WTC11 (cell line): ENCODE measurements at regions not wholly inside any gene's neighbourhood (a gene's known extent, or its start where the extent isn't known, plus 50 kb on each side); places are given as distances from the start of the nearest gene placed in this dataset.

Experiments used
- CBFB ChIP-seq: sonication (generic); formaldehyde crosslinking; IDR thresholded peaks from 2 replicates; pipeline ENCODE4 v1.8.1; 2022; ENCODE audit warnings: mild to moderate bottlenecking, low read depth, missing genetic modification reagents
- CREB1 ChIP-seq: sonication (generic); formaldehyde crosslinking; IDR thresholded peaks from 2 replicates; pipeline ENCODE4 v1.8.0; 2023; ENCODE audit warnings: mild to moderate bottlenecking, missing genetic modification reagents
- CTCF ChIP-seq: fragments of 200-600 bp; IDR thresholded peaks from 2 replicates; pipeline ENCODE4 v1.8.0; 2022; ENCODE audit warnings: antibody characterized with exemption
- FOXJ3 ChIP-seq: sonication (generic); formaldehyde crosslinking; IDR thresholded peaks from 2 replicates; pipeline ENCODE4 v1.9.0; 2021; ENCODE audit warnings: missing genetic modification reagents, mild to moderate bottlenecking, borderline replicate concordance
- JUN ChIP-seq: sonication (generic); formaldehyde crosslinking; IDR thresholded peaks from 2 replicates; pipeline ENCODE4 v1.8.0; 2023; ENCODE audit warnings: mild to moderate bottlenecking, missing genetic modification reagents
- ZNF121 ChIP-seq: sonication (generic); formaldehyde crosslinking; IDR thresholded peaks from 2 replicates; pipeline ENCODE4 v1.8.0; 2023; ENCODE audit warnings: missing genetic modification reagents
- TF ChIP-seq, protein P1 (sequence below): sonication (generic); formaldehyde crosslinking; IDR thresholded peaks from 2 replicates; pipeline ENCODE4 v1.8.1; 2023; ENCODE audit warnings: mild to moderate bottlenecking, missing genetic modification reagents, moderate library complexity
- TF ChIP-seq, protein P2 (sequence below): sonication (generic); formaldehyde crosslinking; IDR thresholded peaks from 2 replicates; pipeline ENCODE4 v1.8.1; 2022; ENCODE audit warnings: low read depth, missing genetic modification reagents, borderline replicate concordance
- TF ChIP-seq, protein P3 (sequence below): sonication (generic); formaldehyde crosslinking; conservative IDR thresholded peaks from 2 replicates; pipeline ENCODE4 v1.8.1; 2023; ENCODE audit warnings: mild to moderate bottlenecking, low read depth, missing genetic modification reagents, moderate library complexity
- TF ChIP-seq, protein P4 (sequence below): sonication (generic); formaldehyde crosslinking; conservative IDR thresholded peaks from 2 replicates; pipeline ENCODE4 v1.8.1; 2022; ENCODE audit warnings: mild to moderate bottlenecking, missing genetic modification reagents
- TF ChIP-seq, protein P5 (sequence below): sonication (generic); formaldehyde crosslinking; IDR thresholded peaks from 2 replicates; pipeline ENCODE4 v1.8.0; 2022; ENCODE audit warnings: mild to moderate bottlenecking, missing genetic modification reagents

GRCh38 chr2:139480161-139480650 lies 700.0 kb upstream of the NXPH2 start:
- TF ChIP-seq JUN (CRISPR knock-in tag) (no peak), FOXJ3 (no peak), CBFB (CRISPR knock-in tag) (no peak), CTCF (no peak), CREB1 (no peak), ZNF121 (no peak)
- TF ChIP-seq, protein P1, sequence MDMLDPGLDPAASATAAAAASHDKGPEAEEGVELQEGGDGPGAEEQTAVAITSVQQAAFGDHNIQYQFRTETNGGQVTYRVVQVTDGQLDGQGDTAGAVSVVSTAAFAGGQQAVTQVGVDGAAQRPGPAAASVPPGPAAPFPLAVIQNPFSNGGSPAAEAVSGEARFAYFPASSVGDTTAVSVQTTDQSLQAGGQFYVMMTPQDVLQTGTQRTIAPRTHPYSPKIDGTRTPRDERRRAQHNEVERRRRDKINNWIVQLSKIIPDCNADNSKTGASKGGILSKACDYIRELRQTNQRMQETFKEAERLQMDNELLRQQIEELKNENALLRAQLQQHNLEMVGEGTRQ (CRISPR knock-in tag) = no peak
- TF ChIP-seq, protein P2, sequence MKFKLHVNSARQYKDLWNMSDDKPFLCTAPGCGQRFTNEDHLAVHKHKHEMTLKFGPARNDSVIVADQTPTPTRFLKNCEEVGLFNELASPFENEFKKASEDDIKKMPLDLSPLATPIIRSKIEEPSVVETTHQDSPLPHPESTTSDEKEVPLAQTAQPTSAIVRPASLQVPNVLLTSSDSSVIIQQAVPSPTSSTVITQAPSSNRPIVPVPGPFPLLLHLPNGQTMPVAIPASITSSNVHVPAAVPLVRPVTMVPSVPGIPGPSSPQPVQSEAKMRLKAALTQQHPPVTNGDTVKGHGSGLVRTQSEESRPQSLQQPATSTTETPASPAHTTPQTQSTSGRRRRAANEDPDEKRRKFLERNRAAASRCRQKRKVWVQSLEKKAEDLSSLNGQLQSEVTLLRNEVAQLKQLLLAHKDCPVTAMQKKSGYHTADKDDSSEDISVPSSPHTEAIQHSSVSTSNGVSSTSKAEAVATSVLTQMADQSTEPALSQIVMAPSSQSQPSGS (CRISPR knock-in tag) = no peak
- TF ChIP-seq, protein P3, sequence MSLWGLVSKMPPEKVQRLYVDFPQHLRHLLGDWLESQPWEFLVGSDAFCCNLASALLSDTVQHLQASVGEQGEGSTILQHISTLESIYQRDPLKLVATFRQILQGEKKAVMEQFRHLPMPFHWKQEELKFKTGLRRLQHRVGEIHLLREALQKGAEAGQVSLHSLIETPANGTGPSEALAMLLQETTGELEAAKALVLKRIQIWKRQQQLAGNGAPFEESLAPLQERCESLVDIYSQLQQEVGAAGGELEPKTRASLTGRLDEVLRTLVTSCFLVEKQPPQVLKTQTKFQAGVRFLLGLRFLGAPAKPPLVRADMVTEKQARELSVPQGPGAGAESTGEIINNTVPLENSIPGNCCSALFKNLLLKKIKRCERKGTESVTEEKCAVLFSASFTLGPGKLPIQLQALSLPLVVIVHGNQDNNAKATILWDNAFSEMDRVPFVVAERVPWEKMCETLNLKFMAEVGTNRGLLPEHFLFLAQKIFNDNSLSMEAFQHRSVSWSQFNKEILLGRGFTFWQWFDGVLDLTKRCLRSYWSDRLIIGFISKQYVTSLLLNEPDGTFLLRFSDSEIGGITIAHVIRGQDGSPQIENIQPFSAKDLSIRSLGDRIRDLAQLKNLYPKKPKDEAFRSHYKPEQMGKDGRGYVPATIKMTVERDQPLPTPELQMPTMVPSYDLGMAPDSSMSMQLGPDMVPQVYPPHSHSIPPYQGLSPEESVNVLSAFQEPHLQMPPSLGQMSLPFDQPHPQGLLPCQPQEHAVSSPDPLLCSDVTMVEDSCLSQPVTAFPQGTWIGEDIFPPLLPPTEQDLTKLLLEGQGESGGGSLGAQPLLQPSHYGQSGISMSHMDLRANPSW (CRISPR knock-in tag) = no peak
- TF ChIP-seq, protein P4, sequence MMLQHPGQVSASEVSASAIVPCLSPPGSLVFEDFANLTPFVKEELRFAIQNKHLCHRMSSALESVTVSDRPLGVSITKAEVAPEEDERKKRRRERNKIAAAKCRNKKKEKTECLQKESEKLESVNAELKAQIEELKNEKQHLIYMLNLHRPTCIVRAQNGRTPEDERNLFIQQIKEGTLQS (CRISPR knock-in tag) = no peak
- TF ChIP-seq, protein P5, sequence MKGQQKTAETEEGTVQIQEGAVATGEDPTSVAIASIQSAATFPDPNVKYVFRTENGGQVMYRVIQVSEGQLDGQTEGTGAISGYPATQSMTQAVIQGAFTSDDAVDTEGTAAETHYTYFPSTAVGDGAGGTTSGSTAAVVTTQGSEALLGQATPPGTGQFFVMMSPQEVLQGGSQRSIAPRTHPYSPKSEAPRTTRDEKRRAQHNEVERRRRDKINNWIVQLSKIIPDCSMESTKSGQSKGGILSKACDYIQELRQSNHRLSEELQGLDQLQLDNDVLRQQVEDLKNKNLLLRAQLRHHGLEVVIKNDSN (CRISPR knock-in tag) = no peak
